ENCODE measurements at regions not wholly inside any gene's neighbourhood (a gene's known extent, or its start where the extent isn't known, plus 50 kb on each side); places are given as distances from the start of the nearest gene placed in this dataset.

GRCh38 chr6:19042420-19042819, 655.3 kb downstream of the RNF144B start:
- TF ChIP-seq CTCF (IDR thresholded peaks at IDR 0.05) = no peak
- no peak for TF ChIP-seq POLR2AphosphoS5 (IDR thresholded peaks at IDR 0.05)
- TF ChIP-seq POLR2A (IDR thresholded peaks at IDR 0.05) = no peak
- TF ChIP-seq EP300 (IDR thresholded peaks at IDR 0.05) = no peak

Data from sigmoid colon (tissue), 4 donors.